GM06990 (cell line): ENCODE measurements at regions not wholly inside any gene's neighbourhood (a gene's known extent, or its start where the extent isn't known, plus 50 kb on each side); places are given as distances from the start of the nearest gene placed in this dataset.

Source experiments
- DNase-seq: peaks from one replicate; pipeline ENCODE4 v3.0.0-alpha.2; 2011; ENCODE audit not compliant: insufficient read length; ENCODE audit errors: extremely low read depth
- H3K27me3 ChIP-seq: replicated peaks from 2 replicates; pipeline ENCODE4 v1.6.0; 2011; ENCODE audit warnings: low read length; ENCODE audit not compliant: control insufficient read depth, insufficient read depth
- H3K36me3 ChIP-seq: 2 replicates; pipeline ENCODE4 v1.5.1; 2011; ENCODE audit warnings: low read length; ENCODE audit not compliant: control insufficient read depth, insufficient read depth
- H3K4me3 ChIP-seq: replicated peaks from 2 replicates; pipeline ENCODE4 v1.5.1; 2011; ENCODE audit warnings: low read depth, mild to moderate bottlenecking, control low read depth, low read length
- CTCF ChIP-seq: IDR thresholded peaks from 2 replicates; pipeline ENCODE4 v1.5.1; 2011; ENCODE audit warnings: low read length, control low read depth, mild to moderate bottlenecking, inconsistent platforms; ENCODE audit not compliant: insufficient read depth, poor library complexity, severe bottlenecking

DNA sequence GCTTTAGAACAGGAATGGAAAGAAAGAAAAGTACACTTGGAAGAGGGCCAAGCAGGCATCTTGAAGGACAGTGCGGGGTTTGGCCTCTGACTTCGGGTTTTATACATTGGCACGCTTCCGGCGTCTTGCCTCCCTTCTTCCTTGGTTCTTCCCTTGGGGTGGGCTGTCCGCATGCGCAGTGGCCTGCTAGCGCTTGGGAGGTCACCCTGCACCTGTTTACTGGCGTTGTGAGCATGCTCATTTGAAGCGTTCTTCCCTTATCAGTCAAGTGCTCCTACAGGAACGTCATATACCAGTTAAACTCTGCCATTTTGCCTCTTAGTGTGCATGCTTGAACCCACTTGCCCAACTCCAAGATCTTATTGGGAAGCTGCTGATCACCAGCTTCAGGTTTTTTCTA is 230.0 kb downstream of the TTLL2 start:
- no peaks in the 10 kb centered on the region for H3K36me3 ChIP-seq
- DNase-seq, result no peak
- no peak for TF ChIP-seq CTCF
- H3K4me3 ChIP-seq, result no peak overlapping the region
- H3K27me3 ChIP-seq, result no peaks in the 10 kb centered on the region

DNA sequence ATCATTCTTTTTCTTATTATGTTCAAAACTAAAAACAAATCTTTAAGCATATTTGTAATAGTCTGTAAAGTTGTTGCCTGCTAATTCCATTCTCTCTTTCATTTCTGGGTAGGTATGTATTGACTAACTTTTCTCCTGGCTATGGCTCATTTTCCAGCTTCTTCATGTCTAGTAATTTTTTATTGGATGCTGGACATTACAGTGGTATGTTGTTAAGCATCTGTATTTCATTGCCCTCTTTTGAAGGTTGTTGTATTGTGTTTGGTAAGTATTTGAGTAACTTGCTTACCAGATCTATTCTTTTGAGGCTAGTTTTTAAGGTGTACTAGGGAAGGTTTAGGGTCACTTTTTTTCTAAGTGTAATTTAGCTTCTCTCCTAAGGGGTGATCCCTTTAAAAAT is 230.9 kb downstream of the TTLL2 start:
- no peak for DNase-seq
- no peak for TF ChIP-seq CTCF
- H3K4me3 ChIP-seq, result no peak overlapping the region

DNA sequence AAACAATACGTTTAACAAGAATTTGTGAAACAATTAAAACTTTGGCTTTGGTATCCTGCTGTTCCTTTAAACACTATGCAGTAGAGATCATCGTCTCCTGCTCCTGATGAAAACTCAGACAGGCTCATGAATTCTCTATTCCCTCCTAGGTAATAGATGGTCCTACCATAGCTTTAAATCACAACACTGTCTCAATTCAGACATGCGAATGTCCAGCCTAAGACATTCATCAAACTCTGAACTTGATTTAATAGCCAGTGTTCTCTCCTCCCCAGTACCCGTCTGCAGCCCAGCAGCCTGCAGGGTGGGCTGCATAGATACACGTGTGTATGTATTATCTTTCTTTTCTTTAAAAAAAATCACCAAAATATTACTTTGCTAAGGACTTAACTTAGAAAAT is 232.8 kb downstream of the TTLL2 start:
- no peak for DNase-seq
- Histone ChIP-seq H3K36me3 (no peaks in the 10 kb centered on the region), H3K4me3 (no peak overlapping the region), H3K27me3 (no peaks in the 10 kb centered on the region)
- TF ChIP-seq CTCF, result no peak

More for the DNA sequence above, 230.9 kb downstream of the TTLL2 start:
- Histone ChIP-seq H3K27me3 (no peaks in the 10 kb centered on the region), H3K36me3 (no peaks in the 10 kb centered on the region)

DNA sequence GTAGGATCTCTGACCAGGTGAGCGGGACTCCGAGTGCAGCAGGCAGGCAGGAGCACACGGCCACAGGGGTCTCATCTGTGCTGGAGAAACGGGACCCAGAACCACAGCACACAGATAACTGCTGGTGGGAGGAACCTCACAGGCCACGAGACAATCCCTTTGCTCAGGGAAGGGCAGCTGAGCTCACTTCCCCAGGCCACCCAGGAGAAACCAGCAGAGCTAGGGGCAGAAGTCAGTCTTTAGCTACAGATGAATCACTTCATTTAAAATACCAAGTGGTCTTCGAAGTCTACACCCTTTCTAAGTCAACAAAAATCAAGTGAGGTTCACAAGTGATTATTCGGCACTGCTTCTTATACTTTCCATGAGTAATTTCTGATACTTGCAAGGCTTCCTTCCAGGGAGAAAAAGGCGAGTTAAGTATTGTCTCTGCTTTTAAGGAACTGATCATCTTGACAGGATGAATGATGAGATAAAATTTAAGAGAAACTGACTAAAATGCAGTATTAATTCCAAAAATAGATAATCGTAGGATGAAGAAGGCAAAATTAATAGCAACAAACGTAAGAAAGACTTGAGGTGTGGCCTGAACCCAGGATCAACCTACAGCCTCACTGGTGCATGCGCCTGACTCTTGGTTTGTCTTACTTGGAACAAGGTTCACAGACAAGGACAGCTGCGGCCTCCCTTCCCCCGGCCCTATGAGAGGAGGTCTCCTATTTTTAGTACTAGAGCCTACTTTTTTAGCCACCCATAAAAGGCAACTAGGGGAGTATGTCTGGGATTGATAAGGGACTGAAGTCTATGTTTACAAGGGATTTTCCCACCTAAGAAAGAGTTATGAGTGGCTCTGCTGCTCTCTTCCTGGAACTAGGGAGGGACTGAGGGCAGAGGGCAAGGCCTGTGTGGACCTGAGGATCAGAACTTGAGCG is 233.6 kb downstream of the TTLL2 start:
- H3K27me3 ChIP-seq, result no peaks in the 10 kb centered on the region
- TF ChIP-seq CTCF, result no peak
- no peak overlapping the region for H3K4me3 ChIP-seq
- no peak for DNase-seq
- H3K36me3 ChIP-seq, result no peaks in the 10 kb centered on the region

GRCh38 chr6:167559675-167560479 is 235.0 kb downstream of the TTLL2 start:
- no peaks in the 10 kb centered on the region for H3K36me3 ChIP-seq
- TF ChIP-seq CTCF, result no peak
- H3K27me3 ChIP-seq, result no peaks in the 10 kb centered on the region
- H3K4me3 ChIP-seq, result no peak overlapping the region
- no peak for DNase-seq
